Left lung (tissue), 4 donors: ENCODE measurements at regions not wholly inside any gene's neighbourhood (a gene's known extent, or its start where the extent isn't known, plus 50 kb on each side); places are given as distances from the start of the nearest gene placed in this dataset.

Experiments
- ATAC-seq: fragments of 200-7000 bp; cut with Tn5 transposase; one replicate; pipeline ENCODE4 v1.9.1; 2020; ENCODE audit warnings: moderate library complexity
- DNase-seq, 4 donors: peaks; one replicate each; pipeline ENCODE4 v3.0.0-alpha.2; 2013 to 2020
- H3K27ac ChIP-seq, 2 donors: fragments of 200-600 bp; sonication (generic) in 1 of 2; one replicate each; pipeline versions ENCODE4 v1.5.0 to v1.8.0; 2020 to 2021
- H3K27me3 ChIP-seq, 2 donors: fragments of 200-600 bp; sonication (generic) in 1 of 2; one replicate each; pipeline versions ENCODE4 v1.5.0 to v1.8.0; 2020 to 2021
- H3K36me3 ChIP-seq, 2 donors: fragments of 200-600 bp; sonication (generic) in 1 of 2; one replicate each; pipeline versions ENCODE4 v1.5.0 to v1.8.0; 2020 to 2021
- H3K4me1 ChIP-seq, 2 donors: fragments of 200-600 bp; one replicate each; pipeline ENCODE4 v1.8.0; 2021
- H3K4me3 ChIP-seq, 2 donors: fragments of 200-600 bp; sonication (generic) in 1 of 2; one replicate each; pipeline versions ENCODE4 v1.5.0 to v1.8.0; 2020 to 2021; ENCODE audit warnings: mild to moderate bottlenecking in 1 of 2
- H3K9me3 ChIP-seq, 2 donors: fragments of 200-600 bp; sonication (generic) in 1 of 2; one replicate each; pipeline versions ENCODE4 v1.5.0 to v1.8.0; 2020 to 2021
- CTCF ChIP-seq, 2 donors: fragments of 200-600 bp; sonication (generic) in 1 of 2; IDR thresholded peaks; one replicate each; pipeline versions ENCODE4 v1.5.0 to v1.8.0; 2021; ENCODE audit warnings: antibody characterized with exemption in 2 of 2
- intact Hi-C, 2 donors: fragments of 100-400 bp; cut with DNase I; formaldehyde crosslinking; loops; one replicate each; pipeline versions ENCODE4 v1.11.2 to v1.14.2; 2022
- donor health status: DM: no; HTN: yes; CAD: no.
- donor health status: DM: no; HTN: no; CAD: no.

DNA sequence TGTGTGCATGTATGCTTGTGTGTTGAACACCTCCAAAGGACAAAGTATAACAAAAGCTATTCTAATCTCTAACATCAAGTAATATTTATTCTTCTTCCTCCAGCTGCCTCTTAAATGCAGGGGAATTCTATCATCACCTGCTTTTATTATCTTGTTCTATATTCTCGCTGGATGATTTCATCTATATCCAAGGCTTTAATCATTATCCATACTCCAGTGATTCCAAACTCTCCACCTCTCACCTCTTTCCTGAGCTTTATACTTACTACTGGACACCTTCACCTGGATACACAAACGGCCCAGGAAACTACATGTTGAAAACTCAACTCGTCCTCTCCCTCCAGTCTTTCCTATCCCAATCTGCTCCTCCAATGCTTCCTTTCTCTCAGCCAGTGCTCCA lies 418.6 kb downstream of the KLF5 start:
- no peak overlapping the region for H3K4me3 ChIP-seq
- H3K4me1 ChIP-seq = no peaks in the 10 kb centered on the region
- H3K9me3 ChIP-seq = no peaks in the 10 kb centered on the region
- H3K27ac ChIP-seq = no peak overlapping the region
- TF ChIP-seq CTCF (IDR thresholded peaks at IDR 0.05) = no peak
- no peaks in the 10 kb centered on the region for H3K36me3 ChIP-seq
- intact Hi-C loops = no loop called here
- no peak for DNase-seq
- no peaks in the 10 kb centered on the region for H3K27me3 ChIP-seq
- no peak for ATAC-seq

DNA sequence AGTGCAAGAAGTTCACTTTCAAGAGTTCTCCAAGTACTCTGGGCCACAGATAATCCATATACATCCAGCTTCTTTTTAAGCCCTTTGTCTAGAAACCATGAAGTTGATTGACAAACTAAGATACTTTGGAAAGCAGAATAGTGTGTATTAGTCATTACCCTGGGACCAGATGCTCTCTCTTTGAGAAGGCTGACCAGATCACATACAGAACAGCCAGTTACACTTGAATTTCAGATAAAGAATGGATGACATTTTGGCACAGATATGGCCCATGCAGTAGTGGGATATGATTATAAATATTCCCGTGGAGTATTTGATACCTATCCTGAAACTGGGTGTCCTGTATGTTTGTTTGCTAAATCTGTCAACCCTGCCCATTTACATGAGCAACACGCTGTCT lies 414.2 kb downstream of the KLF5 start:
- DNase-seq = no peak
- TF ChIP-seq CTCF (IDR thresholded peaks at IDR 0.05) = no peak
- intact Hi-C loops = no loop called here
- Histone ChIP-seq H3K4me1 (no peaks in the 10 kb centered on the region), H3K27me3 (no peaks in the 10 kb centered on the region), H3K36me3 (no peaks in the 10 kb centered on the region), H3K27ac (no peak overlapping the region), H3K9me3 (no peaks in the 10 kb centered on the region), H3K4me3 (no peak overlapping the region)
- ATAC-seq = no peak

DNA sequence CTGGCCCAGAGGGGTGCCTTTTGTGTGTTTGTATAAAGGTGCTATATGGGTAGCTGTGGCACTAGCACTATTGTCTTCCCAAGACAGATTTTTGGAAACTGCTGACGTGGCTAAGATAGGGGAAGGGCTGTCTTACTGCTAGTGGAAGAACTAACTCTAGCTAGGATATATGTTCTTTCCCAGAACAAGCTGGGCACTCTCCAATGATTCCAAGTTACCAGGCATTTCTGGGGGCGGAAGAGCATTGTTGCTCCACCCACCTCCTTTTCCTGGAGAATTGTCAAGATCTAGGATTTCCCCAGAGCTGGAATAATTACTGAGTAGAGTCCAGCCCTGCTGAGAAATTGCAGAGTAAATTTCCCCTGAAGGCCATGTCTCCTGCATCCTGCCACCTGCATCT lies 408.3 kb downstream of the KLF5 start:
- intact Hi-C loops = no loop called here
- Histone ChIP-seq H3K27me3 (no peaks in the 10 kb centered on the region), H3K27ac (no peak overlapping the region), H3K9me3 (no peaks in the 10 kb centered on the region), H3K4me1 (no peaks in the 10 kb centered on the region), H3K4me3 (no peak overlapping the region), H3K36me3 (no peaks in the 10 kb centered on the region)
- DNase-seq (no peak), ATAC-seq (no peak)
- TF ChIP-seq CTCF (IDR thresholded peaks at IDR 0.05) = no peak

DNA sequence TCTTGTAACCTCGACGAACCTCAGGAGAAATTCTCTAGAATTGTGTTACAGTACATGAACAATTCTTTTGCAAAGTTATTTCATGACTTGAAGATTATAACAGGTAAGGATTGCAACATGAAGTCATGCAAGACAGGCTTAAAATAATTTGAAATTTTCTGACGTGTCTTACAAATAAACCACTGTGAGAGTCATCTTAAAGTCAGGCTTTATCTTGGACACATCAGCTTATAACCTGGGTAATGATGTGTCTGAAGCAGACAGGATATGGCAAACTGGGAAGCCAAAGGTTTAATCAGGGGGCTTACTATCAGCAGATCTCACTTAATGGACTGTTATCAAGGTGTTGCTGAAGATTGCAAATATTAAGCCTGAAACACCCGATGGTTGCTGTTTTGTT lies 407.8 kb downstream of the KLF5 start:
- Histone ChIP-seq H3K27ac (no peak overlapping the region), H3K27me3 (no peaks in the 10 kb centered on the region), H3K9me3 (no peaks in the 10 kb centered on the region), H3K36me3 (no peaks in the 10 kb centered on the region), H3K4me3 (no peak overlapping the region), H3K4me1 (no peaks in the 10 kb centered on the region)
- no peak for ATAC-seq
- intact Hi-C loops = no loop called here
- TF ChIP-seq CTCF (IDR thresholded peaks at IDR 0.05) = no peak
- DNase-seq = no peak

DNA sequence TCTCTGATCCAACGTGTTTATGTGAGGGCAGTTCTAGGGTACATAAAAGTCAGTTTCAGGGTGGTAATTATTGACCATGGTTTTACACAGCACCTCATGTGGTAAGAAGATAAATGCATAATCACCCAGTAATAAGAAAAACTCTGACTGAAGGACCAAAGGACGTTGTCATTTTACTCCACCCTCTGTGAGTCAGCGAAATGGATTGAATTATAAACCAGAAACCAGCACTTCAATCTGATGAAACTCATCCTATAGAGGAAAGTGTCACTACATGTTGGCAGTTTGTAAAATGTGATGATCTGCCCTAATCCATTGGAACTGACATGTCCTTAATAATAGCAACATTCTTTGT lies 406.8 kb downstream of the KLF5 start:
- Histone ChIP-seq H3K4me1 (no peaks in the 10 kb centered on the region), H3K4me3 (no peak overlapping the region), H3K36me3 (no peaks in the 10 kb centered on the region), H3K27me3 (no peaks in the 10 kb centered on the region), H3K9me3 (no peaks in the 10 kb centered on the region), H3K27ac (no peak overlapping the region)
- DNase-seq = no peak
- ATAC-seq = no peak
- intact Hi-C loops = no loop called here
- TF ChIP-seq CTCF (IDR thresholded peaks at IDR 0.05) = no peak
